ENCODE measurements at regions not wholly inside any gene's neighbourhood (a gene's known extent, or its start where the extent isn't known, plus 50 kb on each side); places are given as distances from the start of the nearest gene placed in this dataset.

- Histone ChIP-seq H3K27ac (ENCODE audit: extremely low read depth, low read depth, low read length) (no peak overlapping the region), H3K27me3 (ENCODE audit: control insufficient read depth in 2 of 2, insufficient read depth in 2 of 2, low read length in 2 of 2) (no peaks in the 10 kb centered on the region), H2AFZ (ENCODE audit: low read depth, low read length) (no peak overlapping the region), H4K20me1 (replicated peaks; ENCODE audit: control insufficient read depth, insufficient read depth, low read length) (no peaks in the 10 kb centered on the region), H3K4me1 (replicated peaks in 1 of 2; ENCODE audit: control insufficient read depth in 2 of 2, insufficient read depth in 2 of 2, low read length in 2 of 2) (no peaks in the 10 kb centered on the region), H3K9ac (ENCODE audit: insufficient read depth in 1 of 2, low read depth in 2 of 2, low read length in 2 of 2) (no peak overlapping the region), H3K79me2 (ENCODE audit: control insufficient read depth, insufficient read depth, low read length) (no peaks in the 10 kb centered on the region), H3K4me3 (no peak overlapping the region), H3K9me1 (ENCODE audit: control insufficient read depth, insufficient read depth, low read length) (no peaks in the 10 kb centered on the region), H3K9me3 (replicated peaks; ENCODE audit: control insufficient read depth, insufficient read depth, low read depth, low read length) (no peaks in the 10 kb centered on the region), H3K36me3 (ENCODE audit: control insufficient read depth, insufficient read depth, low read length) (no peaks in the 10 kb centered on the region), H3K4me2 (ENCODE audit: insufficient read depth, low read length) (no peak overlapping the region)
- ChIA-PET CTCF (ENCODE audit: low intra/inter-chr PET ratio) (no interaction called here), POLR2A (no interaction called here)
- intact Hi-C loops (cut with micrococcal nuclease) (no loop called here), in situ Hi-C loops (cut with MboI) (no loop called here)
- 3% methylated on average over 6 of the region's 6 CpGs for WGBS (ENCODE audit: insufficient coverage, low coverage, missing lambda C conversion rate)
- FAIRE-seq, result no peak
- no peak for DNase-seq (ENCODE audit: extremely low read depth in 1 of 4, low spot score in 3 of 4)
- BruUV-seq (replicated peaks), result no TSS peak
- no peak for ATAC-seq
- TF ChIP-seq SRSF3 (IDR thresholded peaks at IDR 0.05; ENCODE audit: insufficient read depth, low read length), result no peak
- TF ChIP-seq MTA3 (IDR thresholded peaks at IDR 0.05; ENCODE audit: borderline replicate concordance), result no peak
- no peak for TF ChIP-seq ZNF133 (CRISPR knock-in tag; IDR thresholded peaks at IDR 0.05)
- TF ChIP-seq HOXB6 (CRISPR knock-in tag; IDR thresholded peaks at IDR 0.05; ENCODE audit: borderline replicate concordance), result no peak
- TF ChIP-seq PHF21A (IDR thresholded peaks at IDR 0.05; ENCODE audit: borderline replicate concordance, low read depth), result no peak
- TF ChIP-seq ZNF175 (CRISPR knock-in tag; IDR thresholded peaks at IDR 0.05; ENCODE audit: low read depth), result no peak
- TF ChIP-seq ZNF511 (CRISPR knock-in tag; IDR thresholded peaks at IDR 0.05), result no peak
- TF ChIP-seq FOXJ2 (tag; IDR thresholded peaks at IDR 0.05), result no peak
- TF ChIP-seq, protein P1, sequence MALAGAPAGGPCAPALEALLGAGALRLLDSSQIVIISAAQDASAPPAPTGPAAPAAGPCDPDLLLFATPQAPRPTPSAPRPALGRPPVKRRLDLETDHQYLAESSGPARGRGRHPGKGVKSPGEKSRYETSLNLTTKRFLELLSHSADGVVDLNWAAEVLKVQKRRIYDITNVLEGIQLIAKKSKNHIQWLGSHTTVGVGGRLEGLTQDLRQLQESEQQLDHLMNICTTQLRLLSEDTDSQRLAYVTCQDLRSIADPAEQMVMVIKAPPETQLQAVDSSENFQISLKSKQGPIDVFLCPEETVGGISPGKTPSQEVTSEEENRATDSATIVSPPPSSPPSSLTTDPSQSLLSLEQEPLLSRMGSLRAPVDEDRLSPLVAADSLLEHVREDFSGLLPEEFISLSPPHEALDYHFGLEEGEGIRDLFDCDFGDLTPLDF (CRISPR knock-in tag; IDR thresholded peaks at IDR 0.05), result no peak
- TF ChIP-seq PHF8 (IDR thresholded peaks at IDR 0.05; ENCODE audit: borderline replicate concordance, low read length), result no peak
- no peak for TF ChIP-seq POLR2H (tag; IDR thresholded peaks at IDR 0.05; ENCODE audit: low read depth)
- TF ChIP-seq DEAF1 (CRISPR knock-in tag; IDR thresholded peaks at IDR 0.05), result no peak
- no peak for TF ChIP-seq CEBPG (CRISPR knock-in tag; IDR thresholded peaks at IDR 0.05)
- no peak for TF ChIP-seq CEBPG (tag; conservative IDR thresholded peaks at IDR 0.05 in 1 of 2, IDR thresholded peaks at IDR 0.05 in 1 of 2)
- TF ChIP-seq PATZ1 (CRISPR knock-in tag; IDR thresholded peaks at IDR 0.05; ENCODE audit: borderline replicate concordance), result no peak
Measured at GRCh38 chr7:144910411-144910810, 74.6 kb upstream of the TPK1 start.

Data from K562 (cell line).